Endodermal cell (in vitro differentiated cells): ENCODE measurements at regions not wholly inside any gene's neighbourhood (a gene's known extent, or its start where the extent isn't known, plus 50 kb on each side); places are given as distances from the start of the nearest gene placed in this dataset.

Source experiments
- DNase-seq: peaks from one replicate; pipeline ENCODE4 v3.0.0-alpha.2; 2017
- H3K27ac ChIP-seq: 2 replicates; pipeline ENCODE4 v1.5.1; 2013; ENCODE audit warnings: mild to moderate bottlenecking, low read depth, low read length, moderate library complexity
- H3K27me3 ChIP-seq: 2 replicates; pipeline ENCODE4 v1.6.1; 2013; ENCODE audit warnings: mild to moderate bottlenecking, low read length, moderate library complexity; ENCODE audit not compliant: insufficient read depth, control insufficient read depth, poor library complexity, severe bottlenecking
- H3K36me3 ChIP-seq: 2 replicates; pipeline ENCODE4 v1.7.0; 2013; ENCODE audit warnings: mild to moderate bottlenecking, low read length, moderate library complexity; ENCODE audit not compliant: control insufficient read depth, insufficient read depth
- H3K4me1 ChIP-seq: one replicate; pipeline ENCODE4 v1.7.0; 2013; ENCODE audit warnings: low read length; ENCODE audit not compliant: control insufficient read depth, insufficient read depth
- H3K4me3 ChIP-seq: 2 replicates; pipeline ENCODE4 v1.5.1; 2013; ENCODE audit warnings: mild to moderate bottlenecking, low read length, moderate library complexity
- H3K9ac ChIP-seq: 2 replicates; pipeline ENCODE4 v1.6.1; 2013; ENCODE audit warnings: mild to moderate bottlenecking, low read length, moderate library complexity; ENCODE audit not compliant: poor library complexity, severe bottlenecking; ENCODE audit errors: extremely low read depth
- H3K9me3 ChIP-seq: 2 replicates; pipeline ENCODE4 v1.6.1; 2013; ENCODE audit warnings: mild to moderate bottlenecking, low read length, moderate library complexity; ENCODE audit not compliant: control insufficient read depth
- H3K27ac Mint-ChIP-seq: 2 replicates; pipeline ENCODE4 v1.8.0; 2020; ENCODE audit warnings: mixed read lengths
- H3K27me3 Mint-ChIP-seq: 2 replicates; pipeline ENCODE4 v1.8.0; 2021; ENCODE audit warnings: mild to moderate bottlenecking, mixed read lengths; ENCODE audit not compliant: insufficient read depth
- H3K36me3 Mint-ChIP-seq: 2 replicates; pipeline ENCODE4 v1.8.0; 2020; ENCODE audit warnings: low read depth, mixed read lengths
- H3K4me1 Mint-ChIP-seq: 2 replicates; pipeline ENCODE4 v1.8.0; 2020; ENCODE audit warnings: mixed read lengths
- H3K4me3 Mint-ChIP-seq: 2 replicates; pipeline ENCODE4 v1.8.0; 2020; ENCODE audit warnings: mild to moderate bottlenecking, moderate library complexity, mixed read lengths
- H3K9me3 Mint-ChIP-seq: 2 replicates; pipeline ENCODE4 v1.8.0; 2020; ENCODE audit warnings: mild to moderate bottlenecking, mixed read lengths
- WGBS, 2 experiments: methylation state at CpG; one replicate each; pipeline versions ENCODE4 v1.1.5 to v1.1.7; 2013; ENCODE audit warnings: missing lambda C conversion rate in 2 of 2, mixed read lengths in 1 of 2; ENCODE audit not compliant: insufficient coverage in 1 of 2, insufficient read length in 1 of 2; 5-methylcytosine and 5-hydroxymethylcytosine counted together
- TF ChIP-seq, protein P1 (sequence below): fragments of 200-600 bp; sonication (generic); conservative IDR thresholded peaks from 2 replicates; pipeline ENCODE4 v1.5.0; 2021; ENCODE audit warnings: antibody characterized with exemption, mild to moderate bottlenecking

- DNase-seq, result peak; percentile 24
- Histone ChIP-seq H3K9me3 (no peaks in the 10 kb centered on the region), H3K4me1 (peaks cover 24% of the 10 kb centered on the region), H3K36me3 (peaks cover 3% of the 10 kb centered on the region), H3K4me3 (no peak overlapping the region), H3K27me3 (no peaks in the 10 kb centered on the region), H3K27ac (no peak overlapping the region), H3K9ac (no peak overlapping the region)
- WGBS, 2 experiments, result 89 to 94% methylated on average over 2 to 5 of the region's 5 CpGs
- Mint-ChIP-seq H3K27me3 (no peaks in the 10 kb centered on the region), H3K27ac (no peak overlapping the region), H3K9me3 (no peaks in the 10 kb centered on the region), H3K36me3 (peaks cover 52% of the 10 kb centered on the region), H3K4me1 (peaks cover 45% of the 10 kb centered on the region), H3K4me3 (no peak overlapping the region)
- TF ChIP-seq, protein P1, sequence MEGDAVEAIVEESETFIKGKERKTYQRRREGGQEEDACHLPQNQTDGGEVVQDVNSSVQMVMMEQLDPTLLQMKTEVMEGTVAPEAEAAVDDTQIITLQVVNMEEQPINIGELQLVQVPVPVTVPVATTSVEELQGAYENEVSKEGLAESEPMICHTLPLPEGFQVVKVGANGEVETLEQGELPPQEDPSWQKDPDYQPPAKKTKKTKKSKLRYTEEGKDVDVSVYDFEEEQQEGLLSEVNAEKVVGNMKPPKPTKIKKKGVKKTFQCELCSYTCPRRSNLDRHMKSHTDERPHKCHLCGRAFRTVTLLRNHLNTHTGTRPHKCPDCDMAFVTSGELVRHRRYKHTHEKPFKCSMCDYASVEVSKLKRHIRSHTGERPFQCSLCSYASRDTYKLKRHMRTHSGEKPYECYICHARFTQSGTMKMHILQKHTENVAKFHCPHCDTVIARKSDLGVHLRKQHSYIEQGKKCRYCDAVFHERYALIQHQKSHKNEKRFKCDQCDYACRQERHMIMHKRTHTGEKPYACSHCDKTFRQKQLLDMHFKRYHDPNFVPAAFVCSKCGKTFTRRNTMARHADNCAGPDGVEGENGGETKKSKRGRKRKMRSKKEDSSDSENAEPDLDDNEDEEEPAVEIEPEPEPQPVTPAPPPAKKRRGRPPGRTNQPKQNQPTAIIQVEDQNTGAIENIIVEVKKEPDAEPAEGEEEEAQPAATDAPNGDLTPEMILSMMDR, result no peak
These were observed 152.5 kb downstream of the CCDC34 start for GRCh38 chr11:27210531-27210930.

DNA sequence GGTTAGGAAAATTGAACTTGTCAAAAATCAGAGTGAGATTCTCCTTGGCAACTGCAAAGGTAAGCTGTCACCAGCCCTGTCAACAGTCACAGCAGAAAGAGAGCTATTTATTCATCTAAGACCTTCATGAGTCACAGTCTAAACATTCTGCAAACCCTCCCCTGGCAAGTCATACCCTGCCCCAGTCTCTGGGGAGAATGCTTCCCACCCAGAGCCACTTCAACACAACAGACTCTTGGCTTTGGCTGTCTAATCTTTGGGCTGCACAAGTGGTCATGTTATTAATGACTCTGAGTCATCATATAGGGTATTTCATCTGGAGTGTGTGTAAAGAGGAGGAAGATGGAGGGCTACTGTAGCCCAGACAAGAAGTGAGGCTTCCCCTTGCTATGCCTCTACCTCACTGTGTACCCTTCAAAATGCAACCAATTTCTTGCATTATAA, 153.4 kb downstream of the CCDC34 start:
- Mint-ChIP-seq H3K4me1 (peaks cover 47% of the 10 kb centered on the region), H3K36me3 (peaks cover 52% of the 10 kb centered on the region), H3K27me3 (no peaks in the 10 kb centered on the region), H3K27ac (no peak overlapping the region), H3K9me3 (no peaks in the 10 kb centered on the region), H3K4me3 (no peak overlapping the region)
- H3K4me3 ChIP-seq, result no peak overlapping the region
- peaks cover 3% of the 10 kb centered on the region for H3K36me3 ChIP-seq
- H3K27me3 ChIP-seq, result no peaks in the 10 kb centered on the region
- no peak overlapping the region for H3K27ac ChIP-seq
- peak; percentile 56 for DNase-seq
- H3K4me1 ChIP-seq, result peaks cover 30% of the 10 kb centered on the region
- H3K9me3 ChIP-seq, result no peaks in the 10 kb centered on the region
- H3K9ac ChIP-seq, result no peak overlapping the region
- TF ChIP-seq, protein P1, result no peak

GRCh38 chr11:27208846-27209245, 154.2 kb downstream of the CCDC34 start:
- Histone ChIP-seq H3K27me3 (no peaks in the 10 kb centered on the region), H3K4me1 (peaks cover 30% of the 10 kb centered on the region), H3K36me3 (peaks cover 3% of the 10 kb centered on the region), H3K9ac (no peak overlapping the region), H3K27ac (no peak overlapping the region), H3K9me3 (no peaks in the 10 kb centered on the region), H3K4me3 (no peak overlapping the region)
- DNase-seq, result no peak
- H3K27me3 Mint-ChIP-seq, result no peaks in the 10 kb centered on the region
- no peak overlapping the region for H3K27ac Mint-ChIP-seq
- H3K4me1 Mint-ChIP-seq, result peaks cover 46% of the 10 kb centered on the region
- H3K36me3 Mint-ChIP-seq, result peaks cover 55% of the 10 kb centered on the region
- 75 to 100% methylated on average over 1 to 2 of the region's 3 CpGs for WGBS, 2 experiments
- no peaks in the 10 kb centered on the region for H3K9me3 Mint-ChIP-seq
- no peak overlapping the region for H3K4me3 Mint-ChIP-seq
- TF ChIP-seq, protein P1, result no peak
